Mesenchymal stem cell (in vitro differentiated cells and primary cell): ENCODE measurements at regions not wholly inside any gene's neighbourhood (a gene's known extent, or its start where the extent isn't known, plus 50 kb on each side); places are given as distances from the start of the nearest gene placed in this dataset.

Experiments used
- DNase-seq: peaks from one replicate; pipeline ENCODE4 v3.0.0-alpha.2; 2013
- H2AFZ ChIP-seq: one replicate; pipeline ENCODE4 v1.6.1; 2013; ENCODE audit warnings: low read depth, mild to moderate bottlenecking, control low read depth, inconsistent platforms, low read length, moderate library complexity
- H2AK5ac ChIP-seq: 2 replicates; pipeline ENCODE4 v1.6.1; 2013; ENCODE audit warnings: low read length, moderate library complexity, mild to moderate bottlenecking, inconsistent platforms; ENCODE audit not compliant: severe bottlenecking
- H2BK120ac ChIP-seq: one replicate; pipeline ENCODE4 v1.6.1; 2013; ENCODE audit warnings: low read depth, mild to moderate bottlenecking, inconsistent platforms, low read length, moderate library complexity
- H2BK12ac ChIP-seq, 2 experiments: one replicate each; pipeline ENCODE4 v1.6.1; 2013; ENCODE audit warnings: inconsistent platforms in 2 of 2, low read length in 2 of 2, mild to moderate bottlenecking in 2 of 2, moderate library complexity in 2 of 2, control low read depth in 1 of 2
- H2BK15ac ChIP-seq: one replicate; pipeline ENCODE4 v1.6.1; 2013; ENCODE audit warnings: mild to moderate bottlenecking, low read depth, inconsistent platforms; ENCODE audit not compliant: poor library complexity, severe bottlenecking
- H2BK5ac ChIP-seq: 2 replicates; pipeline ENCODE4 v1.6.1; 2013; ENCODE audit warnings: low read depth, mild to moderate bottlenecking, low read length, control low read depth, inconsistent platforms; ENCODE audit not compliant: poor library complexity, severe bottlenecking
- H3K14ac ChIP-seq, 2 experiments: one replicate each; pipeline ENCODE4 v1.6.1; 2013; ENCODE audit warnings: inconsistent platforms in 2 of 2, low read length in 2 of 2, control low read depth in 1 of 2, mild to moderate bottlenecking in 1 of 2, moderate library complexity in 1 of 2
- H3K18ac ChIP-seq, 2 experiments: one replicate each; pipeline ENCODE4 v1.6.1; 2013; ENCODE audit warnings: inconsistent platforms in 2 of 2, low read length in 2 of 2, control low read depth in 1 of 2, low read depth in 1 of 2, mild to moderate bottlenecking in 1 of 2
- H3K23ac ChIP-seq, 2 experiments: one replicate each; pipeline ENCODE4 v1.6.1; 2013; ENCODE audit warnings: inconsistent platforms in 2 of 2, low read length in 2 of 2, mild to moderate bottlenecking in 2 of 2, moderate library complexity in 2 of 2, control low read depth in 1 of 2
- H3K27ac ChIP-seq: 2 replicates; pipeline ENCODE4 v1.5.1; 2013; ENCODE audit warnings: mild to moderate bottlenecking, moderate library complexity, low read length, control low read depth, inconsistent platforms; ENCODE audit not compliant: poor library complexity, severe bottlenecking
- H3K27me3 ChIP-seq, 2 experiments: 2 replicates each; pipeline versions ENCODE4 v1.6.1 to v1.7.0; 2013; ENCODE audit warnings: low read length in 2 of 2, mild to moderate bottlenecking in 2 of 2, moderate library complexity in 2 of 2, control low read depth in 1 of 2, inconsistent platforms in 1 of 2; ENCODE audit not compliant: control insufficient read depth in 1 of 2, insufficient read depth in 1 of 2
- H3K36me3 ChIP-seq, 2 experiments: 2 replicates each; pipeline versions ENCODE4 v1.6.1 to v1.7.0; 2013; ENCODE audit warnings: low read length in 2 of 2, control low read depth in 1 of 2, inconsistent platforms in 1 of 2, low read depth in 1 of 2, mild to moderate bottlenecking in 1 of 2; ENCODE audit not compliant: insufficient read depth in 2 of 2, control insufficient read depth in 1 of 2
- H3K4ac ChIP-seq, 2 experiments: one replicate each; pipeline ENCODE4 v1.6.1; 2013; ENCODE audit warnings: inconsistent platforms in 2 of 2, low read length in 2 of 2, mild to moderate bottlenecking in 2 of 2, moderate library complexity in 2 of 2, control low read depth in 1 of 2, low read depth in 1 of 2
- H3K4me1 ChIP-seq: 2 replicates; pipeline ENCODE4 v1.6.1; 2013; ENCODE audit warnings: low read depth, low read length, control low read depth; ENCODE audit not compliant: control insufficient read depth, insufficient read depth
- H3K4me2 ChIP-seq: 2 replicates; pipeline ENCODE4 v1.6.1; 2013; ENCODE audit warnings: low read length, mild to moderate bottlenecking, inconsistent platforms; ENCODE audit not compliant: poor library complexity, severe bottlenecking
- H3K4me3 ChIP-seq, 2 experiments: 2 replicates each; pipeline versions ENCODE4 v1.5.1 to v1.7.0; 2013; ENCODE audit warnings: low read length in 2 of 2, mild to moderate bottlenecking in 2 of 2, control low read depth in 1 of 2, low read depth in 1 of 2; ENCODE audit not compliant: insufficient read depth in 1 of 2
- H3K79me1 ChIP-seq: replicated peaks from 2 replicates; pipeline ENCODE4 v1.6.1; 2013; ENCODE audit warnings: mild to moderate bottlenecking, control low read depth, low read length, inconsistent platforms; ENCODE audit not compliant: poor library complexity, severe bottlenecking
- H3K9ac ChIP-seq: 2 replicates; pipeline ENCODE4 v1.7.0; 2013; ENCODE audit warnings: mild to moderate bottlenecking, low read length, moderate library complexity
- H3K9me3 ChIP-seq: 2 replicates; pipeline ENCODE4 v1.7.0; 2013; ENCODE audit warnings: mild to moderate bottlenecking, low read length; ENCODE audit not compliant: control insufficient read depth
- H4K8ac ChIP-seq: one replicate; pipeline ENCODE4 v1.6.1; 2013; ENCODE audit warnings: inconsistent platforms, mild to moderate bottlenecking, low read length, moderate library complexity
- H4K91ac ChIP-seq: one replicate; pipeline ENCODE4 v1.6.1; 2013; ENCODE audit warnings: mild to moderate bottlenecking, low read length, inconsistent platforms
- WGBS: methylation state at CpG from one replicate; pipeline ENCODE4 v1.1.7; 2013; ENCODE audit warnings: mixed read lengths; 5-methylcytosine and 5-hydroxymethylcytosine counted together

- H4K8ac ChIP-seq = no peak overlapping the region
- H2AK5ac ChIP-seq = no peak overlapping the region
- H3K36me3 ChIP-seq = no peaks in the 10 kb centered on the region
- no peaks in the 10 kb centered on the region for H3K27me3 ChIP-seq
- H2BK15ac ChIP-seq = no peak overlapping the region
- no peak overlapping the region for H4K91ac ChIP-seq
- H3K23ac ChIP-seq = no peak overlapping the region
- H2BK12ac ChIP-seq = no peak overlapping the region
- no peaks in the 10 kb centered on the region for H3K4me1 ChIP-seq
- DNase-seq = no peak
- no peak overlapping the region for H3K18ac ChIP-seq
- no peak overlapping the region for H3K27ac ChIP-seq
- H3K79me1 ChIP-seq = no peaks in the 10 kb centered on the region
- no peak overlapping the region for H3K4me2 ChIP-seq
- no peak overlapping the region for H3K4ac ChIP-seq
- H3K4me3 ChIP-seq = no peak overlapping the region
- no peak overlapping the region for H3K14ac ChIP-seq
- H2BK5ac ChIP-seq = no peak overlapping the region
- no peak overlapping the region for H2BK120ac ChIP-seq
- H2AFZ ChIP-seq = no peak overlapping the region
- no peak overlapping the region for H3K9ac ChIP-seq
- peaks cover 6% of the 10 kb centered on the region for H3K9me3 ChIP-seq
Measured at GRCh38 chr13:55120631-55121030, 2020.1 kb upstream of the PRR20A start.

DNA sequence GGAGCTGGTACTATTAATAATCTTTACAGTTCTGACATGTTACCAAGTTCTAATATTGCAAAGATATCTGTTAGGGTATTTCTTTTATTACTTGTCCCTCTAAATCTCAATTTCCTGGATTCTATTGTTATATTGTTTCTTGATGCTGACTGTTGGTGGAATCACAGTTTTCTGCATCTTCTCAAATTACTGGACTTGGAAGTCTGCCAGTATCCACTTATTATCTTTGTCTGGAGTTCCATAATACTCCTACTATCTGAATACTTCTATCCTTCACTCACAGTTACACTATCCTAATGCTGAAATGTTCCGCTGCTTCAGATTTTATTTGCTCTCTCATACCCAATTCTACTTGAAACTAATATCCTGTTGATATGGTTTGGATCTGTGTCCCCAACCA, 1985.7 kb upstream of the PRR20A start:
- Histone ChIP-seq H2BK15ac (no peak overlapping the region), H3K18ac (no peak overlapping the region), H3K9me3 (peaks cover 21% of the 10 kb centered on the region), H2BK12ac (no peak overlapping the region), H2BK120ac (no peak overlapping the region), H3K4me2 (no peak overlapping the region), H3K9ac (no peak overlapping the region), H4K8ac (no peak overlapping the region), H3K4me1 (no peaks in the 10 kb centered on the region), H4K91ac (no peak overlapping the region), H3K4ac (no peak overlapping the region), H3K14ac (no peak overlapping the region), H2AFZ (no peak overlapping the region), H2BK5ac (no peak overlapping the region), H3K4me3 (no peak overlapping the region), H3K27me3 (no peaks in the 10 kb centered on the region), H2AK5ac (no peak overlapping the region), H3K23ac (no peak overlapping the region), H3K27ac (no peak overlapping the region), H3K79me1 (no peaks in the 10 kb centered on the region), H3K36me3 (no peaks in the 10 kb centered on the region)
- no peak for DNase-seq
- WGBS = 100% methylated on average over 1 of the region's 1 CpG

- Histone ChIP-seq H3K4me3 (no peak overlapping the region), H2BK120ac (no peak overlapping the region)
Measured at GRCh38 chr13:55159765-55160164, 1981.0 kb upstream of the PRR20A start.

DNA sequence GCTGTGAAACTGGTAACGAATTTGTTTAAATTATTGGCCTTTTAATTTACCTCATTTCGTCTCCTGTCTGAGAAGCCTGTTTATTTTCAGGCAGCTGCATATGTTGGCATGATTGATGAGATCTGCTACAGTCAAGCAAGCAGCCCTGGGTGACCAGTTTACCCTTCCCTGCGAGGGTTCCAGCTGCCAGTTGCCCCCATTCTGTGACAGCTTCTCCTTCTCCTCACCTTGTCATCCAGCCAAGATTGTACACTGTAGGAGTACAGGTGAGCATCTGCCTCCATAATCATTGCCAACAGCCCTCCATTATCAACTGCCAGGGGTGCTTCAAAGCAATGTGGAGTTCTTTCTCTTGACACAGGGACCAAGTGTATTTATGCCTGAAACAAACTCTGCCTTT, 1979.9 kb upstream of the PRR20A start:
- no peaks in the 10 kb centered on the region for H3K4me1 ChIP-seq
- no peak overlapping the region for H2BK12ac ChIP-seq
- no peak overlapping the region for H2BK5ac ChIP-seq
- H3K79me1 ChIP-seq = no peaks in the 10 kb centered on the region
- H3K4me3 ChIP-seq = no peak overlapping the region
- H3K14ac ChIP-seq = no peak overlapping the region
- H2BK15ac ChIP-seq = no peak overlapping the region
- 67% methylated on average over 3 of the region's 3 CpGs for WGBS
- H4K8ac ChIP-seq = no peak overlapping the region
- no peak overlapping the region for H2AK5ac ChIP-seq
- H3K23ac ChIP-seq = no peak overlapping the region
- H3K36me3 ChIP-seq = no peaks in the 10 kb centered on the region
- DNase-seq = no peak
- peaks cover 14% of the 10 kb centered on the region for H3K9me3 ChIP-seq
- no peak overlapping the region for H3K4ac ChIP-seq
- no peak overlapping the region for H3K4me2 ChIP-seq
- H3K9ac ChIP-seq = no peak overlapping the region
- H2AFZ ChIP-seq = no peak overlapping the region
- H2BK120ac ChIP-seq = no peak overlapping the region
- H4K91ac ChIP-seq = no peak overlapping the region
- H3K27ac ChIP-seq = no peak overlapping the region
- H3K27me3 ChIP-seq = no peaks in the 10 kb centered on the region
- H3K18ac ChIP-seq = no peak overlapping the region

More at GRCh38 chr13:55159765-55160164, 1981.0 kb upstream of the PRR20A start:
- H3K79me1 ChIP-seq = no peaks in the 10 kb centered on the region
- no peak overlapping the region for H2AFZ ChIP-seq
- no peak overlapping the region for H3K4me2 ChIP-seq
- H3K27me3 ChIP-seq = no peaks in the 10 kb centered on the region
- H3K14ac ChIP-seq = no peak overlapping the region
- no peak for DNase-seq
- 42% methylated on average over 2 of the region's 4 CpGs for WGBS
- no peak overlapping the region for H2BK15ac ChIP-seq
- H3K9ac ChIP-seq = no peak overlapping the region
- H3K4ac ChIP-seq = no peak overlapping the region
- peak overlapping the region; percentile 37 for H4K8ac ChIP-seq
- H3K18ac ChIP-seq = no peak overlapping the region
- no peaks in the 10 kb centered on the region for H3K4me1 ChIP-seq
- no peak overlapping the region for H2BK12ac ChIP-seq
- no peaks in the 10 kb centered on the region for H3K36me3 ChIP-seq
- H3K9me3 ChIP-seq = peaks cover 12% of the 10 kb centered on the region
- H3K27ac ChIP-seq = no peak overlapping the region
- H2AK5ac ChIP-seq = no peak overlapping the region
- H4K91ac ChIP-seq = no peak overlapping the region
- no peak overlapping the region for H2BK5ac ChIP-seq
- H3K23ac ChIP-seq = no peak overlapping the region
